Endothelial cell of umbilical vein (primary cell): ENCODE measurements at regions not wholly inside any gene's neighbourhood (a gene's known extent, or its start where the extent isn't known, plus 50 kb on each side); places are given as distances from the start of the nearest gene placed in this dataset.

Experiments
- BruUV-seq: library from RNA; stranded (reverse); fragments of 400-500 nt; replicated peaks from 2 replicates; lab custom pipeline; 2021; lab: Mats Ljungman, UMichigan
- CTCF ChIA-PET: fragments of 300-600, 350-600 bp; sonication (Branson Sonifier 250); formaldehyde crosslinking; loops from one replicate; lab custom pipeline; 2021; ENCODE audit warnings: antibody characterized with exemption, inconsistent platforms; lab: Charles Lee
- POLR2A ChIA-PET: fragments of 300-600, 350-600 bp; sonication (Branson Sonifier 250); formaldehyde crosslinking; loops from one replicate; lab custom pipeline; 2021; ENCODE audit warnings: antibody characterized with exemption, inconsistent platforms; lab: Charles Lee
- DNase-seq: peaks from one replicate; pipeline ENCODE4 v3.0.0-alpha.2; 2011; ENCODE audit warnings: low read depth, low spot score
- FAIRE-seq: peaks from 2 replicates; lab custom pipeline; 2011; peaks lifted over from hg19 to GRCh38; lab: Jason Lieb, UNC
- H2AFZ ChIP-seq: 2 replicates; pipeline ENCODE4 v1.6.0; 2012; ENCODE audit warnings: low read depth, low read length, control low read depth, inconsistent platforms
- H3K27ac ChIP-seq: 2 replicates; pipeline ENCODE4 v1.5.1; 2011; ENCODE audit warnings: low read depth, mild to moderate bottlenecking, control low read depth, low read length, moderate library complexity; ENCODE audit not compliant: insufficient read depth
- H3K27me3 ChIP-seq, 2 experiments: 2 replicates each; pipeline versions ENCODE4 v1.6.0 to v1.6.1; 2011; ENCODE audit warnings: low read length in 2 of 2, mixed read lengths in 1 of 2; ENCODE audit not compliant: control insufficient read depth in 2 of 2, insufficient read depth in 2 of 2
- H3K36me3 ChIP-seq, 2 experiments: 2 replicates in 1 of 2; 3 replicates in 1 of 2; pipeline ENCODE4 v1.5.1; 2011; ENCODE audit warnings: low read length in 2 of 2, mild to moderate bottlenecking in 1 of 2, moderate library complexity in 1 of 2; ENCODE audit not compliant: control insufficient read depth in 2 of 2, insufficient read depth in 2 of 2; ENCODE audit errors: extremely low read depth in 1 of 2
- H3K4me1 ChIP-seq: 3 replicates; pipeline ENCODE4 v1.5.1; 2011; ENCODE audit warnings: mild to moderate bottlenecking, low read length; ENCODE audit not compliant: control insufficient read depth, insufficient read depth; ENCODE audit errors: extremely low read depth
- H3K4me2 ChIP-seq: 2 replicates; pipeline ENCODE4 v1.6.1; 2011; ENCODE audit warnings: low read length, control low read depth, mixed read lengths; ENCODE audit not compliant: insufficient read depth
- H3K4me3 ChIP-seq, 3 experiments: fragments of 200-600 bp in 1 of 3; sonication (generic), shearing (Covaris generic) in 1 of 3; replicated peaks in 1 of 3; 2 replicates each; pipeline ENCODE4 v1.5.1; 2011 to 2016; ENCODE audit warnings: control low read depth in 3 of 3, low read length in 3 of 3, mild to moderate bottlenecking in 2 of 3, inconsistent platforms in 1 of 3, low read depth in 1 of 3, moderate library complexity in 1 of 3; ENCODE audit not compliant: insufficient read depth in 1 of 3
- H3K79me2 ChIP-seq: 2 replicates; pipeline ENCODE4 v1.6.0; 2012; ENCODE audit warnings: low read length, inconsistent platforms; ENCODE audit not compliant: control insufficient read depth, insufficient read depth
- H3K9ac ChIP-seq: replicated peaks from 2 replicates; pipeline ENCODE3; 2011; ENCODE audit warnings: low read length, control low read depth; ENCODE audit not compliant: insufficient read depth; ENCODE audit errors: extremely low read depth
- H3K9me1 ChIP-seq: replicated peaks from 3 replicates; pipeline ENCODE4 v1.6.0; 2011; ENCODE audit warnings: mild to moderate bottlenecking, low read length; ENCODE audit not compliant: control insufficient read depth, insufficient read depth; ENCODE audit errors: extremely low read depth
- H3K9me3 ChIP-seq: replicated peaks from 2 replicates; pipeline ENCODE4 v1.5.1; 2012; ENCODE audit warnings: low read length, inconsistent platforms; ENCODE audit not compliant: control insufficient read depth, insufficient read depth
- H4K20me1 ChIP-seq: replicated peaks from 2 replicates; pipeline ENCODE3; 2011; ENCODE audit warnings: mild to moderate bottlenecking, low read length; ENCODE audit not compliant: control insufficient read depth, insufficient read depth; ENCODE audit errors: extremely low read depth
- CTCF ChIP-seq, 2 donors: IDR thresholded peaks; 1 replicate in 1 of 2; 2 replicates in 1 of 2; pipeline ENCODE4 v1.5.1; 2011; ENCODE audit warnings: low read length in 2 of 2, mild to moderate bottlenecking in 2 of 2, moderate library complexity in 2 of 2, control low read depth in 1 of 2, inconsistent platforms in 1 of 2, low read depth in 1 of 2; ENCODE audit not compliant: insufficient read depth in 1 of 2; ENCODE audit errors: extremely low read depth in 1 of 2
- EZH2 ChIP-seq: IDR thresholded peaks from 2 replicates; pipeline ENCODE4 v1.6.1; 2012; ENCODE audit warnings: borderline replicate concordance, low read depth, mild to moderate bottlenecking, moderate library complexity, low read length, inconsistent platforms; ENCODE audit not compliant: severe bottlenecking
- FOS ChIP-seq: IDR thresholded peaks from 2 replicates; pipeline ENCODE4 v1.6.1; 2011; ENCODE audit warnings: mild to moderate bottlenecking, low read length, moderate library complexity, borderline replicate concordance; ENCODE audit not compliant: insufficient read depth
- GATA2 ChIP-seq: IDR thresholded peaks from 2 replicates; pipeline ENCODE4 v1.7.0; 2011; ENCODE audit warnings: low read depth, mild to moderate bottlenecking, moderate library complexity, mixed read lengths, low read length; ENCODE audit not compliant: insufficient read length, insufficient read depth
- JUN ChIP-seq: IDR thresholded peaks from 2 replicates; pipeline ENCODE4 v1.6.1; 2011; ENCODE audit warnings: borderline replicate concordance, low read depth; ENCODE audit not compliant: insufficient read length, insufficient read depth
- MAX ChIP-seq: IDR thresholded peaks from 2 replicates; pipeline ENCODE4 v1.6.1; 2011; ENCODE audit not compliant: insufficient read depth, insufficient read length
- MYC ChIP-seq: IDR thresholded peaks from one replicate; pipeline ENCODE4 v1.6.1; 2011; ENCODE audit warnings: mild to moderate bottlenecking, low read depth, low read length
- POLR2A ChIP-seq: IDR thresholded peaks from 2 replicates; pipeline ENCODE4 v1.6.1; 2012; ENCODE audit warnings: low read depth, mild to moderate bottlenecking, control low read depth, low read length
- POLR2AphosphoS5 ChIP-seq: IDR thresholded peaks from 2 replicates; pipeline ENCODE4 v1.6.1; 2012; ENCODE audit warnings: low read depth, mild to moderate bottlenecking, control low read depth, low read length, moderate library complexity; ENCODE audit not compliant: insufficient read depth
- dilution Hi-C: fragments of 300-500 bp; cut with MboI; formaldehyde crosslinking; loops from one replicate; pipeline ENCODE4 v1.15.0; 2019; ENCODE audit warnings: low sequenced_read_pairs; ENCODE audit not compliant: extremely low pct_ligation_motif_present
- intact Hi-C: fragments of 100-400 bp; cut with micrococcal nuclease; formaldehyde crosslinking; loops from one replicate; pipeline ENCODE4 v1.10.0; 2022

GRCh38 chr21:41686664-41687063 is 80.2 kb downstream of the RIPK4 start:
- no peak overlapping the region for H3K27ac ChIP-seq
- no peaks in the 10 kb centered on the region for H3K36me3 ChIP-seq
- POLR2A ChIA-PET, result no interaction called here
- H3K4me1 ChIP-seq, result no peaks in the 10 kb centered on the region
- FAIRE-seq, result no peak
- no peaks in the 10 kb centered on the region for H3K9me1 ChIP-seq
- H2AFZ ChIP-seq, result no peak overlapping the region
- intact Hi-C loops, result no loop called here
- H3K9me3 ChIP-seq, result no peaks in the 10 kb centered on the region
- TF ChIP-seq CTCF (IDR thresholded peaks at IDR 0.05; ENCODE audit: extremely low read depth in 1 of 2, insufficient read depth in 1 of 2, low read depth in 1 of 2, low read length in 2 of 2) (no peak), POLR2AphosphoS5 (no peak), POLR2A (no peak), MAX (no peak), GATA2 (no peak), FOS (no peak), MYC (no peak), JUN (no peak), EZH2 (no peak)
- BruUV-seq, result no TSS peak
- H3K9ac ChIP-seq, result no peak overlapping the region
- H4K20me1 ChIP-seq, result no peaks in the 10 kb centered on the region
- H3K4me3 ChIP-seq, result no peak overlapping the region
- no peak overlapping the region for H3K4me2 ChIP-seq
- H3K27me3 ChIP-seq, result no peaks in the 10 kb centered on the region
- DNase-seq, result no peak
- H3K79me2 ChIP-seq, result no peaks in the 10 kb centered on the region
- CTCF ChIA-PET, result no interaction called here
- dilution Hi-C loops, result no loop called here
